NT2/D1 (cell line): ENCODE measurements at regions not wholly inside any gene's neighbourhood (a gene's known extent, or its start where the extent isn't known, plus 50 kb on each side); places are given as distances from the start of the nearest gene placed in this dataset.

Source experiments
- SUZ12 ChIP-seq: IDR thresholded peaks from 2 replicates; pipeline ENCODE4 v1.6.1; 2011; ENCODE audit not compliant: insufficient read length, insufficient read depth; ENCODE audit errors: extremely low read depth
- YY1 ChIP-seq: IDR thresholded peaks from 2 replicates; pipeline ENCODE4 v1.6.1; 2011; ENCODE audit not compliant: insufficient read length, insufficient read depth
- ZNF274 ChIP-seq: IDR thresholded peaks from 2 replicates; pipeline ENCODE4 v1.6.1; 2011; ENCODE audit warnings: mild to moderate bottlenecking, low read depth, low read length

DNA sequence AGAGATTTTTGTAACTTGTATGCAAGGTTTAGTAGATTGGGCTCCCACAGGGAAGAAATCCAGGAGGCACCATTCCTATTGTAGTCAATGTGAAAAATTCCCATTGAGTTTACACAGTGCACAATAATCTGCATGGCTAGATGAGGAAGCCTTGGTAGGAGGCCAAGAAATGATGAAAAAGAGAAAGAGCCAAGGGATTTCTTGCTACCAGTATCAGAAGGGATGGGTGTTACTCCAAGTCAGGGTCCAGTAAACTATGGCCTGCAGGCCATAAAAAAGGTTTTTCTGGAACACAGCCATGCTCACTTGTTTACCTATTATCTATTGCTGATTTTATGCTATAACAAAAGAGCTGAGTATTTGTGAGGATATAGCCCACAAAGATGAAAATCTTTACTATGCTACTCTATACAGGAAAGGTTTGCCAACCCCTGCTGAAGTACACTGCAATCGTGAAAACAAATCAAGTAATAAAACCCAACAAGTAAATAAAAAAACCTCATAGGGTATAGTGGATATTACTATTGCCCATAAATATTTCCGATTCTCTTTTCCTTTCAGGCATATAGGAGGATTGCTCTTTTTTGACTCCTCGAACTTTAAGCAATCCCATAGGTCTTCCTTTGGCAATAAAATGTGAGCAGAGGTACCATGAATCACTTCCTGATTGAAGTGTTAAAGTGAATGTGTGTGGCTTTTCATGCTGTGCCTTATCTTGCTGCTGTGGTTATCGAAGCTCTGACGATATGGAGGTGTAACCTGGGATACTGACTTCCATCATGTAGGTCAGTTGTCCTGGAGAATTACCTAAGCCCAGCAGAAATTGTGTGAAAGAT is 256.3 kb upstream of the MAGI2 start:
- TF ChIP-seq YY1 (no peak), SUZ12 (no peak), ZNF274 (no peak)
